HEK293 (cell line): ENCODE measurements at regions not wholly inside any gene's neighbourhood (a gene's known extent, or its start where the extent isn't known, plus 50 kb on each side); places are given as distances from the start of the nearest gene placed in this dataset.

Experiments
- CTCF ChIP-seq: fragments of 450-650 bp; formaldehyde crosslinking; IDR thresholded peaks from 2 replicates; pipeline ENCODE4 v1.5.1; 2016; ENCODE audit warnings: missing biosample characterization, missing genetic modification characterization
- REST ChIP-seq: fragments of 450-650 bp; formaldehyde crosslinking; IDR thresholded peaks from 2 replicates; pipeline ENCODE4 v1.5.1; 2016; ENCODE audit warnings: missing biosample characterization, missing genetic modification characterization
- TSHZ1 ChIP-seq: fragments of 450-650 bp; formaldehyde crosslinking; IDR thresholded peaks from 2 replicates; pipeline ENCODE4 v1.5.1; 2016; ENCODE audit warnings: missing biosample characterization, missing genetic modification characterization, borderline replicate concordance
- ZBTB7A ChIP-seq: fragments of 450-650 bp; formaldehyde crosslinking; IDR thresholded peaks from 2 replicates; pipeline ENCODE4 v1.5.1; 2016; ENCODE audit warnings: low read depth, missing biosample characterization, missing genetic modification characterization
- ZNF175 ChIP-seq: fragments of 450-650 bp; formaldehyde crosslinking; IDR thresholded peaks from 2 replicates; pipeline ENCODE4 v1.5.1; 2016; ENCODE audit warnings: missing biosample characterization, missing genetic modification characterization
- ZNF214 ChIP-seq: fragments of 450-650 bp; formaldehyde crosslinking; IDR thresholded peaks from 2 replicates; pipeline ENCODE4 v1.5.1; 2017; ENCODE audit warnings: missing biosample characterization, mild to moderate bottlenecking, missing genetic modification characterization, borderline replicate concordance
- ZNF274 ChIP-seq, 2 experiments: fragments of 200-500 bp in 1 of 2; fragments of 450-650 bp in 1 of 2; sonication (Bioruptor generic) in 1 of 2; formaldehyde crosslinking in 1 of 2; IDR thresholded peaks; 2 replicates each; pipeline versions ENCODE4 v1.5.1 to v1.6.1; 2014 to 2016; ENCODE audit warnings: borderline replicate concordance in 1 of 2, inconsistent platforms in 1 of 2, low read length in 1 of 2, missing biosample characterization in 1 of 2, missing genetic modification characterization in 1 of 2
- ZNF747 ChIP-seq: fragments of 450-650 bp; formaldehyde crosslinking; IDR thresholded peaks from 2 replicates; pipeline ENCODE4 v1.5.1; 2016; ENCODE audit warnings: missing biosample characterization, missing genetic modification characterization
- ZSCAN5A ChIP-seq: fragments of 450-650 bp; formaldehyde crosslinking; IDR thresholded peaks from 2 replicates; pipeline ENCODE4 v1.5.1; 2016; ENCODE audit warnings: missing biosample characterization, missing genetic modification characterization
- TF ChIP-seq, protein P1 (sequence below): fragments of 450-650 bp; formaldehyde crosslinking; IDR thresholded peaks from 2 replicates; pipeline ENCODE4 v1.5.1; 2016; ENCODE audit warnings: missing biosample characterization, missing genetic modification characterization
- TF ChIP-seq, protein P2 (sequence below): fragments of 450-650 bp; IDR thresholded peaks from 2 replicates; pipeline ENCODE4 v1.5.1; 2018; ENCODE audit warnings: missing biosample characterization, mild to moderate bottlenecking, missing genetic modification characterization

- TF ChIP-seq ZBTB7A (no peak), REST (no peak), CTCF (tag by site-specific recombination) (no peak), TSHZ1 (tag by site-specific recombination) (no peak), ZNF274 (IDR thresholded peaks at IDR 0.05; ENCODE audit: low read length) (no peak), ZNF274 (tag by site-specific recombination; IDR thresholded peaks at IDR 0.05; ENCODE audit: borderline replicate concordance) (no peak), ZNF214 (tag by site-specific recombination) (no peak), ZNF747 (no peak), ZSCAN5A (tag by site-specific recombination) (no peak), ZNF175 (tag by site-specific recombination) (no peak)
- TF ChIP-seq, protein P1, sequence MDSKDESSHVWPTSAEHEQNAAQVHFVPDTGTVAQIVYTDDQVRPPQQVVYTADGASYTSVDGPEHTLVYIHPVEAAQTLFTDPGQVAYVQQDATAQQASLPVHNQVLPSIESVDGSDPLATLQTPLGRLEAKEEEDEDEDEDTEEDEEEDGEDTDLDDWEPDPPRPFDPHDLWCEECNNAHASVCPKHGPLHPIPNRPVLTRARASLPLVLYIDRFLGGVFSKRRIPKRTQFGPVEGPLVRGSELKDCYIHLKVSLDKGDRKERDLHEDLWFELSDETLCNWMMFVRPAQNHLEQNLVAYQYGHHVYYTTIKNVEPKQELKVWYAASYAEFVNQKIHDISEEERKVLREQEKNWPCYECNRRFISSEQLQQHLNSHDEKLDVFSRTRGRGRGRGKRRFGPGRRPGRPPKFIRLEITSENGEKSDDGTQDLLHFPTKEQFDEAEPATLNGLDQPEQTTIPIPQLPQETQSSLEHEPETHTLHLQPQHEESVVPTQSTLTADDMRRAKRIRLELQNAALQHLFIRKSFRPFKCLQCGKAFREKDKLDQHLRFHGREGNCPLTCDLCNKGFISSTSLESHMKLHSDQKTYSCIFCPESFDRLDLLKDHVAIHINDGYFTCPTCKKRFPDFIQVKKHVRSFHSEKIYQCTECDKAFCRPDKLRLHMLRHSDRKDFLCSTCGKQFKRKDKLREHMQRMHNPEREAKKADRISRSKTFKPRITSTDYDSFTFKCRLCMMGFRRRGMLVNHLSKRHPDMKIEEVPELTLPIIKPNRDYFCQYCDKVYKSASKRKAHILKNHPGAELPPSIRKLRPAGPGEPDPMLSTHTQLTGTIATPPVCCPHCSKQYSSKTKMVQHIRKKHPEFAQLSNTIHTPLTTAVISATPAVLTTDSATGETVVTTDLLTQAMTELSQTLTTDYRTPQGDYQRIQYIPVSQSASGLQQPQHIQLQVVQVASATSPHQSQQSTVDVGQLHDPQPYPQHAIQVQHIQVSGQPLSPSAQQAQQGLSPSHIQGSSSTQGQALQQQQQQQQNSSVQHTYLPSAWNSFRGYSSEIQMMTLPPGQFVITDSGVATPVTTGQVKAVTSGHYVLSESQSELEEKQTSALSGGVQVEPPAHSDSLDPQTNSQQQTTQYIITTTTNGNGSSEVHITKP (tag by site-specific recombination) = no peak
- TF ChIP-seq, protein P2, sequence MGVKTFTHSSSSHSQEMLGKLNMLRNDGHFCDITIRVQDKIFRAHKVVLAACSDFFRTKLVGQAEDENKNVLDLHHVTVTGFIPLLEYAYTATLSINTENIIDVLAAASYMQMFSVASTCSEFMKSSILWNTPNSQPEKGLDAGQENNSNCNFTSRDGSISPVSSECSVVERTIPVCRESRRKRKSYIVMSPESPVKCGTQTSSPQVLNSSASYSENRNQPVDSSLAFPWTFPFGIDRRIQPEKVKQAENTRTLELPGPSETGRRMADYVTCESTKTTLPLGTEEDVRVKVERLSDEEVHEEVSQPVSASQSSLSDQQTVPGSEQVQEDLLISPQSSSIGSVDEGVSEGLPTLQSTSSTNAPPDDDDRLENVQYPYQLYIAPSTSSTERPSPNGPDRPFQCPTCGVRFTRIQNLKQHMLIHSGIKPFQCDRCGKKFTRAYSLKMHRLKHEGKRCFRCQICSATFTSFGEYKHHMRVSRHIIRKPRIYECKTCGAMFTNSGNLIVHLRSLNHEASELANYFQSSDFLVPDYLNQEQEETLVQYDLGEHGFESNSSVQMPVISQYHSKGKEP (tag by site-specific recombination) = no peak
Observed at GRCh38 chr5:2355859-2356258, 395.6 kb downstream of the IRX2 start.
